ENCODE measurements at regions not wholly inside any gene's neighbourhood (a gene's known extent, or its start where the extent isn't known, plus 50 kb on each side); places are given as distances from the start of the nearest gene placed in this dataset. TPM values are rescaled to one million over a fixed set of nuclear protein-coding genes. Genes with fewer than 3 reads are reported as not detected.

DNA sequence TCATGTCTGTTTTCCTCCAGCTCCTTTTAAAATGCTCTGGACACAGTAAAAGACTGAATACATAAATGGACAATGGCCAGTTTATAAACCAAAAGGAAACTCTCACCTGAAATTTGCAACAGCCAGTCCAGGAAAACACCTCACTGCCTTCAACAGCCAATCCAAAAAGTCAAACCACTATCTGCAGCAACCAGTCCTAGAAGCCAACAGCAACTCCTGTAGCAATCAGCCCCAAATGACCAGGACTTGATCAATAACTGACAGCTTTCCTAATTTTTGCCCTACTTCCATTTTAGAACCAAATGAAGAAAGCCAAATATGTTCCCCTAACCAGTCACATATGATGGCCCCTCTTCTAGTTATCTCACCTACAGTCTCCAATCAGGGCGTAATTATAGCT, 309.5 kb upstream of the CPXCR1 start:
- Histone ChIP-seq H3K9ac (ENCODE audit: insufficient read depth in 1 of 2, low read length in 2 of 2) (no peak overlapping the region), H3K36me3 (ENCODE audit: control insufficient read depth in 4 of 4, insufficient read depth in 4 of 4, low read length in 4 of 4) (no peaks in the 10 kb centered on the region), H3K9me3 (ENCODE audit: control insufficient read depth in 4 of 4, insufficient read depth in 3 of 4, low read length in 3 of 4) (peaks cover 0 to 2% (median 0%) of the 10 kb centered on the region in 4 donors), H3K27me3 (ENCODE audit: control insufficient read depth in 3 of 3, insufficient read depth in 3 of 3, low read length in 2 of 3) (peaks cover 0 to 6% (median 0%) of the 10 kb centered on the region in 3 donors), H3K27ac (ENCODE audit: low read depth in 1 of 2, low read length in 1 of 2) (no peak overlapping the region), H3K4me3 (no peak overlapping the region), H3K4me1 (ENCODE audit: control insufficient read depth in 5 of 5, insufficient read depth in 5 of 5, low read length in 5 of 5) (no peaks in the 10 kb centered on the region)
- DNase-seq (no peak), ATAC-seq (ENCODE audit: insufficient read depth, low FRiP score) (no peak)
- WGBS, 2 donors, result 63 to 83% methylated on average over 1 of the region's 1 CpG
- TF ChIP-seq, protein P1, sequence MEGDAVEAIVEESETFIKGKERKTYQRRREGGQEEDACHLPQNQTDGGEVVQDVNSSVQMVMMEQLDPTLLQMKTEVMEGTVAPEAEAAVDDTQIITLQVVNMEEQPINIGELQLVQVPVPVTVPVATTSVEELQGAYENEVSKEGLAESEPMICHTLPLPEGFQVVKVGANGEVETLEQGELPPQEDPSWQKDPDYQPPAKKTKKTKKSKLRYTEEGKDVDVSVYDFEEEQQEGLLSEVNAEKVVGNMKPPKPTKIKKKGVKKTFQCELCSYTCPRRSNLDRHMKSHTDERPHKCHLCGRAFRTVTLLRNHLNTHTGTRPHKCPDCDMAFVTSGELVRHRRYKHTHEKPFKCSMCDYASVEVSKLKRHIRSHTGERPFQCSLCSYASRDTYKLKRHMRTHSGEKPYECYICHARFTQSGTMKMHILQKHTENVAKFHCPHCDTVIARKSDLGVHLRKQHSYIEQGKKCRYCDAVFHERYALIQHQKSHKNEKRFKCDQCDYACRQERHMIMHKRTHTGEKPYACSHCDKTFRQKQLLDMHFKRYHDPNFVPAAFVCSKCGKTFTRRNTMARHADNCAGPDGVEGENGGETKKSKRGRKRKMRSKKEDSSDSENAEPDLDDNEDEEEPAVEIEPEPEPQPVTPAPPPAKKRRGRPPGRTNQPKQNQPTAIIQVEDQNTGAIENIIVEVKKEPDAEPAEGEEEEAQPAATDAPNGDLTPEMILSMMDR (IDR thresholded peaks at IDR 0.05; ENCODE audit: control extremely low read depth, extremely low read depth), result no peak

DNA sequence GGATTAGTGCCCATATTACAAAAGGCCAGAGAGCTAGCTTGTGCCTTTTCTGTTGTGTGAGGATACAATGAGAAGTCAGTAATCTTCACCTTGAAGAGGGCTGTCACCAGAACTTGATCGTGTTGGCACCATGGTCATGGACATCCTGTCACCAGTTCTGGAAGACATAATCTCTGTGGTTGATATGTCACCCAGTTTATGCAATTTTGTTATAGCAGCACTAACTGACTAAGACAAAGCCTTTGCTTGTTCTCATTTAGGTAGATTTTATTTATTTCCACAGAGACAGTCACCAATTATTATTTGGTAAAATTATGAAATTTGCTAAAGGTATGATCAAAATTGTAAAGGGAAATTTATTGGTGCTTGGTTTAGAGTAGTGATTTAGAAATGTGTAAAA, 308.8 kb upstream of the CPXCR1 start:
- DNase-seq (no peak), ATAC-seq (ENCODE audit: insufficient read depth, low FRiP score) (no peak)
- peaks cover 0 to 2% (median 0%) of the 10 kb centered on the region in 4 donors for H3K9me3 ChIP-seq (ENCODE audit: control insufficient read depth in 4 of 4, insufficient read depth in 3 of 4, low read length in 3 of 4)
- no peak overlapping the region for H3K9ac ChIP-seq (ENCODE audit: insufficient read depth in 1 of 2, low read length in 2 of 2)
- 72 to 94% methylated on average over 1 of the region's 1 CpG for WGBS, 2 donors
- H3K36me3 ChIP-seq (ENCODE audit: control insufficient read depth in 4 of 4, insufficient read depth in 4 of 4, low read length in 4 of 4), result no peaks in the 10 kb centered on the region
- TF ChIP-seq, protein P1 (IDR thresholded peaks at IDR 0.05; ENCODE audit: control extremely low read depth, extremely low read depth), result no peak
- H3K27ac ChIP-seq (ENCODE audit: low read depth in 1 of 2, low read length in 1 of 2), result no peak overlapping the region
- H3K27me3 ChIP-seq (ENCODE audit: control insufficient read depth in 3 of 3, insufficient read depth in 3 of 3, low read length in 2 of 3), result peaks cover 0 to 6% (median 0%) of the 10 kb centered on the region in 3 donors
- H3K4me1 ChIP-seq (ENCODE audit: control insufficient read depth in 5 of 5, insufficient read depth in 5 of 5, low read length in 5 of 5), result no peaks in the 10 kb centered on the region
- no peak overlapping the region for H3K4me3 ChIP-seq

DNA sequence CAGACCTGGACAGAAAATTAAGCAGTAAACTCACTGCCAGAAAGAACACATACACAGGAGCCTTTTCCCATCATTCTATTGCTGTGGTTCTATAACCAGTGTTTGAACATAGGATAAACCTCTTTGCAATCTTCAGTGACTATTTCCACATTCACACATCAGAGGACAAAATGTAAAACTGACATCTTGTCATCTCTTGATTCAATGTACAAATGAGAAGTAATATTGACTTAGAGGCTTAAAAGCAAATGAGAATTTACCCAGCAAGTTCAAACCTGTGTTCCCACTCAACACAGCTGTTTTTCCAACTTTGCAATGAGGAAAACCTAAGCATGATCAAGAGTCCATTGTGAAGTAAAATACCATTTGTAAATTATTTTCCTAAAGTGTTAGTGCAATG, 307.1 kb upstream of the CPXCR1 start:
- Histone ChIP-seq H3K4me3 (no peak overlapping the region), H3K9ac (ENCODE audit: insufficient read depth in 1 of 2, low read length in 2 of 2) (no peak overlapping the region), H3K27ac (ENCODE audit: low read depth in 1 of 2, low read length in 1 of 2) (no peak overlapping the region), H3K9me3 (ENCODE audit: control insufficient read depth in 4 of 4, insufficient read depth in 3 of 4, low read length in 3 of 4) (peaks cover 0 to 2% (median 0%) of the 10 kb centered on the region in 4 donors), H3K27me3 (ENCODE audit: control insufficient read depth in 3 of 3, insufficient read depth in 3 of 3, low read length in 2 of 3) (peaks cover 0 to 6% (median 0%) of the 10 kb centered on the region in 3 donors), H3K4me1 (ENCODE audit: control insufficient read depth in 5 of 5, insufficient read depth in 5 of 5, low read length in 5 of 5) (no peaks in the 10 kb centered on the region), H3K36me3 (ENCODE audit: control insufficient read depth in 4 of 4, insufficient read depth in 4 of 4, low read length in 4 of 4) (no peaks in the 10 kb centered on the region)
- ATAC-seq (ENCODE audit: insufficient read depth, low FRiP score) (no peak), DNase-seq (no peak)
- TF ChIP-seq, protein P1 (IDR thresholded peaks at IDR 0.05; ENCODE audit: control extremely low read depth, extremely low read depth), result no peak

Small RNAs in the stretch of these regions (small RNA-seq; reads per million reads assigned to genes)
- gene AL929325.1 (ENCODE audit: low replicate concordance), result not detected
- gene RF01225 (ENCODE audit: low replicate concordance), result not detected

All from lung (tissue), 12 donors.